Nucleus accumbens (tissue), 56 donors: ENCODE measurements at regions not wholly inside any gene's neighbourhood (a gene's known extent, or its start where the extent isn't known, plus 50 kb on each side); places are given as distances from the start of the nearest gene placed in this dataset.
"Not testable (repeated sequence)": the region's sequence is repeated elsewhere in the genome, so short reads cannot be mapped to it uniquely, and the experiment has no call there.

Experiments
- DNase-seq, 56 donors: peaks; one replicate each; lab custom pipeline; 2025; lab: John Stamatoyannopoulos, UW

DNA sequence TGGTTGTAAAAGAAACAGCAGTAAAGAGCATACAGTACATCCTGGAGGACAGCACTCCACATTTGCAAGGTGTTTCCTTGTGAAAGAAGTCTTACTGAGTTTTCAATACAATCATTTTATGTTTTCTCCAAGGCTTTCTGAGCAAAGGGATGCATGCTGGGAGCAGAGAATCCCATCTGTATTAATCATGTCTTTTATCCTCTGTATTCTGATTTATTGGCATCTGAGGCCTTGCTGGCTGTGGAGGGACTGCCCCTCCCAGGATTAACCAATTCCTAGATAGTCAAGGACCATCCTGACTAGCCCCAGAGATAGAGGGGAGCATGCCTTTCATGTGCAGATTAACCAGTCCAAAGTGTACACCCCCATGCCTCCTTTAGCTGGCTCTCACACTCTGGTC is 476.3 kb downstream of the SIPA1L2 start:
- DNase-seq = no peak

DNA sequence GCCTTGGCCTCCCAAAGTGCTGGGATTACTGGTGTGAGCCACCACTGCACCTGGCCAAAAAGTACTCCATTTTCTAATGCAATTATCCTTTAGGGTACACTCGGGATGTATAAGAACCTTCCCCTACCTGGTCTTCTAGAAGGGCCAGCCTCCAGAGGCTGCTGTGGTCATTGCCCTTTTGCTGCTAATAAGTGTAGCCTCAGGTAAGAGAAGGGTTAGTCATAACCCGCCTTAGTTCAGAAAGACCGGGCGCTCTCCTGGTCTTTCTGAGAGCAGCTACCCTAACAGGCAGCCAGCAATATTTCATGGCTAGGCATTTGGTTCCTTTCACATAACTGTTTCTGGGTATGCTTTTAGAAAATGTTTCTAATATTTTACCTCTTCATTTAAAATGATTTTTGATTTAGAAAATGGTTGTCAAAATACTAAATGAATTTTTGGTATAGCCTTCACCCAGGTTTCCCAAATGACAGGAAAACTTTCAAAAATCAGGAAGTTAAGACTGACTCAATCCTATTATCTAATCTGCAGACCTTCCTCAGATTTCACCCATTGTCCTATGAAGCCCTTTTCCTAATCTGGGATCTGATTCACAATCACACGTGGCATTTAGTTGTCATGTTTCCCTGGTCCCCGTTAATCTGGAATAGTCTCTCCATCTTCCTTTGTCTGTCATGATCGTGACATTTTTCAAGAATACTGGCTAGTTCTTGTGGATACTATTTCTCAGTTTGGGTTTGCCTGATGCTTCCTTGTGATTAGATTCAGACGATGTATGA is 479.0 kb downstream of the SIPA1L2 start:
- no peak for DNase-seq

DNA sequence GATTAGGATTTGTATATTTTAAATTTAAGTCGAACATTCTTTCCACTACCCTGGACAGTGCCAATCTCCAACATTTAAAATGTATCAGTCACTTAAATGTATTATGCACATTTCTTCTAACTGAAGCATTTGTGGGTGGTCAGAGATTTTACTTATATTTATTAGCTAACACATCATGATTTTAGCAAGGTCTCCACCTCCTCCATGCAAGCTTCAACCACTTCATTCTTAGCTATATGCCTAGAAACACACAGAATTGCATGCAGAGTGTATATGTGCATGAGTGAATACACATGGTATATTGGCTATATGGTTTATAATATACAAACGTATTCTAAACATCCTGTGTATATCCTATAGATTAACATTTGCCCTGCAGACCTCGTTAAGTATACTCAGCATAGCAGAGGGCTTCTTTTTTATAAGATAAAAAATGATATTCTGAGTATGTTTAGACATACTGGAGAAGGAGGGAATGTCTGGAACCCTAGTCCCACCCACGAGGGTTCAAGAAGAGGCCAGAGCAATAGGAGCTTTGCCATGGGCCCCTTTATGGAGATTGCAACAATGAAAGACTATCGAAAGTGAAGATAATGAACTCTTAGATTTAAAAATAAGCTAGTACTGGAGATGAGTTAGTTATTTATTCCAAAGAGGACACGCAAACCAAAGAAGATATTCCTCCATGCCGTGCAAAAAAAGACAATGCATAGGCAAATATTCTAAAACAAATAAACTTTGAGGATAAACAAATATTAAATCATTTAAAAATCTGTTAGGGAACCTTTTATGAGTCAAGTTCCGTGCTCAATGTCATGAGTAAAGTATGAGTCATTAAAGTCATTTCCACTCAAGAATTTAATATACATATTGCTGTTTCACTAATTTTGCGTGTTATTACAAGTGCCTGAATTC is 480.4 kb downstream of the SIPA1L2 start:
- DNase-seq = no peak

- DNase-seq = no peak
Measured at GRCh38 chr1:232147215-232147614, 482.7 kb downstream of the SIPA1L2 start.

DNA sequence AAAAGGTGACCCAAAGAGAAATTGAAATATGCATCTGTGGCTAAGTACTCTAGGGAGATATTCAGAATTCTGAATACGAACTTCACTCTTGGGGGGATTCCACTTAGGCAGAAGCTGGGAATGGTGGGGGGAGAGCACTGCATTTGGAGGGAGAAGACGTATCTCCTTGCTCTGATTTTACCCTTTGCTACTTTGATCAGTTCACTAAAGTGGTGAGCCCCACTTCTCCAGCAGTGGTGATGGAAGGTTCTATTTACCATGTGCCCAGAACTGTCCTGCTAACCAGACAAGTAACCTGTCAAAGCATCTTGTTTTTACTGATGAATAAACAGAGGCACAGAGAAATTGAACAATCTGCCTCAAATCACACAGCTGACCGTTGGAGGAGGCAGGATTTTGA is 483.4 kb downstream of the SIPA1L2 start:
- no peak for DNase-seq

DNA sequence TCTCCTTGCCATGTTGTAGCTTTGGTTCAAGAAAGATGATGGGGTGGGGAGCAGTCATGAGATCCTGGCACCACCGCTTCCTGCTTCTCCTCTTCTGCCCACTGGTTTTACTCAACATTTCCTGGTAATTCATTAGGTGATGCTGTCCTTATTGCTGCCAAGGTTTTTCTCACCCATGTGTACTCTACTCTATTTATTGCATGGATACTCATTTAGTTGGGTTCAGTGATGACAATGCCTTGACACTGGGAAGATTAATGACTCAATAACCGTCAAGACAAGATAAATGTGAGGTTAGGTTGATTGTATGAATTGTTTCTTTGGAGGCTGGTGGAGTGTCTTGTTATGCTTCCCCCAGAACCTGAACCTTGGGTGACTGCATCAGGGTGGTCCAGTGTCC is 484.2 kb downstream of the SIPA1L2 start:
- DNase-seq = no peak

DNA sequence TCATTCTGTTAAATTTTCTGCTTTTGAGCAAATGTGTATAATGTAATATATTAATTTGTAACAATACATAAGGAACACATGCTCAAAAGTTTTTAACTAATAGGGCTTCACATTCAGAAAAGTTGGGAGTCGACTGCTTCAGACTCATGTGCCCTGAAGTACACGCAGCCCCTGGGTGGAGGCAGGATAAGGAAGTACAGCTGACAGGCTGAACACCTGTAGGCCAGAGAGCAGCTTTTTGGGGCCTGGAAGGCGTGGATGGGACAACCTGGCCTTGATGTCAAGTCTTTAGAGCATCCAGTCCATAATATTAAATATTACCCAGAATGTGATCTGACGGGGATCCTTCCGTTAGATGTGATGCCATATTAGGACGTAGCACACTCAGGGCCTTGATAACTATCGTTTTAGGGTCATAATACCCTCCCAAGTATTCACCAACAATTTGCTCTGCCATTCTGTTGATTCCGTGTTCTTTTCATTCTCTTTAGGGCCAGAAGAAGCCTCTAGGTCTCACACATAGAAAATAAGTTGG is 485.2 kb downstream of the SIPA1L2 start:
- no peak for DNase-seq

DNA sequence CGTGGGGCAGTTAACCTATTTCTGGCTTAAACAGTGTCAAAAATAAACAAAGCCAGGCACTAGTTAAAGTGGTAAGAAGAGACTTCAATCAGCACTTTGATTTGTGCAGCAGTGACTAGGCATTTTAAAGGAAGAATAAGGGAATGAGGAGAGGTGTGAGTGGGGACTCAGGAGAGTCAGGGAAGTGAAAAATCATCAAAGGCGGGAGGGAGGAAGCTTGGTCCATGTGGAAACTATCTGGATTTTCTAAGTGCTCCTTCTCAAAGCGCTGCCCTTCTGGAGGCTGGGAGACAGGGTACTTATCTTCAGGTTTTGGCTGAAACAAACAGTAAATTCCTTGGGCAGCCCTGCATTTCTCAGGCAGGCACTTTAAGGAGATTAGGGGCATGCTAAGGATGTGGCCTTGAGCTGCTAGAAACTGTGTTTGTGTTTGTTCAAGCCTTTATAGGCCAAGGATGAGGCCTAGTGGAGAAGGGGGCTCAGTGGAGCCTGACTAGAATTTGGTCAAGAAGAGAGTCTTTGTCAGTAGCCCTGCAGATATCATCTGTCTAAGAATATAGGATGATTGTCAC is 486.5 kb downstream of the SIPA1L2 start:
- no peak for DNase-seq

DNA sequence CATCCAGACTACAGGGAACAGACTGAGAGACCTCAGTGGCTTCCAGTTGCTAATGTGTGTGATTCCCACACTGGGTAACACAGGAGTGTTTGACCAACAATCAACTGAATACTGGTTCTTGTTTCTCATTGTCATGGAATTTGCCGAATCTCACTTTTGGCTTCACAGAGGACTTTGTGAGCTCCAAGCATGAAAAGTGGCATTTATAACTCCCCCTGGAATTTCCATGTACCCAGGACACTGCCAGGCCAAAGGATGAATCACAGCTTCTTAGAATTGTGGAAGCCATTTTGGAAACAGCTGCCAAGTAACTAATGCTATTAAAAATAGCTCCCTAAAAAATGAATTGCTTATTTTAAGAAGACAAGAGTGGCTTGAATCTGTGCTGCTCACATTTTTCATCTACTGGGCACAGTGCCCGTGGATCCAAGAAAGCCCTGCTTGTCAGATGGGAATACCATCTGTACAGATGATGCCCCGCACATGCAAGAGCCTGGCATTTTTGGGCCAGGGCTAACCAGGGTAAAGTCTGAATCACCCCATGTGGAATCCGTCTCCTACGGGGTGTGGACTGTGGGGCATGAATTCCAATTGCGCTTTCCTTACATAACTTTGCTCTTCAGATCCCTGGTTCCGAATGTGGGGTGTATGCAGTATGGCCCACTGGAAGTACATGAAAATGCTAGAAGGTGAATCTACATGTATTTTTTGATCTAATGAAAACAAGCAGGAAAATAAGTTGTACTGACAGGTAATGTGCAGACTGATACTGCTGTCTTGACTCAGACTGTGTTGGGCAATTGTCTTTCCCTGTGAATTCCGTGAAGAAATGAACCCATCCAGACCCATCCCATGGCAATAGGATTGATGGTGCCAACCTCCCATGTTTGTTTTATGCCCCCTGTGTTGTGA is 487.3 kb downstream of the SIPA1L2 start:
- peak in 17 of 56 donors; percentile 3 to 52 (median 14) for DNase-seq

- not testable (repeated sequence) for DNase-seq
Measured at GRCh38 chr1:232141167-232141448, 488.8 kb downstream of the SIPA1L2 start.

- DNase-seq = no peak
Measured at GRCh38 chr1:232140419-232141166, 489.3 kb downstream of the SIPA1L2 start.

GRCh38 chr1:232139444-232139843 is 490.5 kb downstream of the SIPA1L2 start:
- no peak for DNase-seq

- no peak for DNase-seq
Measured at GRCh38 chr1:232138044-232138443, 491.9 kb downstream of the SIPA1L2 start.

- no peak for DNase-seq
Measured at GRCh38 chr1:232137066-232137465, 492.9 kb downstream of the SIPA1L2 start.

- DNase-seq = no peak
Measured at GRCh38 chr1:232136136-232136535, 493.8 kb downstream of the SIPA1L2 start.

DNA sequence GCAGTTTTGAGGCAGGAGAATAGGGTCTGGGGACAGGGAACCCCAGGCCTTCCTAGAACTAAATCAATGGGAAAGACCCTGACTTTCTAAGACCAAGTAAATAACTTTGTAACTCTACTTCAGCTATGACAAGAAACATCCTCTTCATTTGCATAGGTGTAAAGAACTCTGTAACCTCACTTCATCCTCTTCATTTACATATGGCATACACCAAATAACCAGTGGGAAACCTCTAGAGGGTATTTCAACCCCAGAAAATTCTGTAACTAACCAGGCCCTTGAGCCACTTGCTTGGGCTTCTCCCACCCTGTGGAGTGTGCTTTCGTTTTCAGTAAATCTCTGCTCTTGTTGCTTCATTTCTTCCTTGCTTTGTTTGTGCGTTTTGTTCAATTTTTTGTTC is 495.6 kb downstream of the SIPA1L2 start:
- DNase-seq = no peak

- no peak for DNase-seq
Measured at GRCh38 chr1:232132572-232132971, 497.4 kb downstream of the SIPA1L2 start.

DNA sequence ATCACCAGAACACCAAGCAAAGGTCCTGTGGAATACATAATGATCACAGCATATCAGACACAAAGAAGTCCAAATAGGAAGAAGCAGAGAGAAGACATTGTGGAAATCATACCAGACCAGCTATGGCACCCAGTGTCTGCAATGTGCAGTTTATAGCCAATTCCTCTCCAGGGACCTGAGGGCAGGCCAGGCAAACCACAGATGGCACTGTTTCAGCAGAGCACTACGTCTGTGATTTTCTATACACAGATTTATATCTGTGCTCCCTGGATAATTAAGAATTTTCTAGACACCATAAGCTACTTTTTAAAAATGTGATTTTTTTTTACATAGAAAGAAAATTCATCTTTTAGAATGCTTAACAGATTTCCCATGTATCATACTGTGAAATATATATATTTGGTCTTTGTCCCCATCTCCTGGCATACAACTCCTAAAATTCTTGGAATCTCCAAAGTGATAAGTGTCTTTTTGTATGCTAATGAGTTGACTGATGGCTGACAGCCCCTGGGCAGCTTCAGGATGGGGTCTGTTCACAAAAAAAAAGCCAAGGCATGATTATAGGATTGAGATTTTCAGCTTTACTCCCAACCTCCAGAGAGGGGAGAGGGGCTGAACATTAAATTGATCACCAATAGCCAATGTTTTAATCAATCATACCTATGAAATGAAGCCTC is 498.1 kb downstream of the SIPA1L2 start:
- no peak for DNase-seq
